GM21723 (cell line): ENCODE measurements at regions not wholly inside any gene's neighbourhood (a gene's known extent, or its start where the extent isn't known, plus 50 kb on each side); places are given as distances from the start of the nearest gene placed in this dataset.
"Not testable (repeated sequence)": the region's sequence is repeated elsewhere in the genome, so short reads cannot be mapped to it uniquely, and the experiment has no call there.

Source experiments
- ATAC-seq: cut with Tn5 transposase; IDR thresholded peaks from one replicate; pipeline ENCODE4 v1.9.1; 2021; ENCODE audit warnings: mild to moderate bottlenecking, moderate library complexity; ENCODE audit not compliant: unreplicated experiment

GRCh38 chr9:78437806-78438205 is 140.9 kb downstream of the PSAT1 start:
- no peak for ATAC-seq

- ATAC-seq = no peak
These were observed 141.3 kb downstream of the PSAT1 start for GRCh38 chr9:78438211-78438610.

- no peak for ATAC-seq
These were observed 141.9 kb downstream of the PSAT1 start for GRCh38 chr9:78438780-78439179.

GRCh38 chr9:78439190-78439865 is 142.4 kb downstream of the PSAT1 start:
- ATAC-seq = peak; percentile 91

- ATAC-seq = no peak
These were observed 143.2 kb downstream of the PSAT1 start for GRCh38 chr9:78439866-78440830.

- ATAC-seq = no peak
These were observed 144.5 kb downstream of the PSAT1 start for GRCh38 chr9:78441396-78441795.

- no peak for ATAC-seq
These were observed 145.0 kb downstream of the PSAT1 start for GRCh38 chr9:78441822-78442431.

GRCh38 chr9:78442577-78442976 is 145.7 kb downstream of the PSAT1 start:
- ATAC-seq = not testable (repeated sequence)

- ATAC-seq = no peak
These were observed 147.0 kb downstream of the PSAT1 start for GRCh38 chr9:78443946-78444345.

- no peak for ATAC-seq
These were observed 152.2 kb downstream of the PSAT1 start for GRCh38 chr9:78448960-78449673.

- no peak for ATAC-seq
These were observed 156.5 kb downstream of the PSAT1 start for GRCh38 chr9:78453450-78453849.

- no peak for ATAC-seq
These were observed 165.7 kb downstream of the PSAT1 start for GRCh38 chr9:78462611-78463010.

GRCh38 chr9:78463750-78464149 is 166.8 kb downstream of the PSAT1 start:
- no peak for ATAC-seq

- ATAC-seq = no peak
These were observed 171.3 kb downstream of the PSAT1 start for GRCh38 chr9:78468231-78468630.

- ATAC-seq = no peak
These were observed 172.2 kb downstream of the PSAT1 start for GRCh38 chr9:78468974-78469576.

- no peak for ATAC-seq
These were observed 173.3 kb downstream of the PSAT1 start for GRCh38 chr9:78470216-78470615.

GRCh38 chr9:78470741-78471140 is 173.8 kb downstream of the PSAT1 start:
- ATAC-seq = no peak

GRCh38 chr9:78472111-78472510 is 175.2 kb downstream of the PSAT1 start:
- ATAC-seq = no peak

- no peak for ATAC-seq
These were observed 182.5 kb downstream of the PSAT1 start for GRCh38 chr9:78479441-78479840.

GRCh38 chr9:78486661-78487060 is 189.7 kb downstream of the PSAT1 start:
- ATAC-seq = no peak

GRCh38 chr9:78490231-78490630 is 193.3 kb downstream of the PSAT1 start:
- ATAC-seq = no peak
